NCI-H69 (cell line): ENCODE measurements at regions not wholly inside any gene's neighbourhood (a gene's known extent, or its start where the extent isn't known, plus 50 kb on each side); places are given as distances from the start of the nearest gene placed in this dataset.

Experiments used
- DNase-seq: peaks from one replicate; lab custom pipeline; 2025; lab: John Stamatoyannopoulos, UW

GRCh38 chr7:340979-341694, 51.2 kb downstream of the FOXL3 start:
- no peak for DNase-seq

GRCh38 chr7:341841-342638, 52.1 kb downstream of the FOXL3 start:
- DNase-seq: no peak

GRCh38 chr7:342681-343216, 52.8 kb downstream of the FOXL3 start:
- DNase-seq: no peak

- DNase-seq: no peak
Observed at GRCh38 chr7:343227-343822, 53.4 kb downstream of the FOXL3 start.

- no peak for DNase-seq
Observed at GRCh38 chr7:343864-344607, 54.1 kb downstream of the FOXL3 start.

GRCh38 chr7:344608-344994, 54.6 kb downstream of the FOXL3 start:
- no peak for DNase-seq

GRCh38 chr7:346116-346898, 56.3 kb downstream of the FOXL3 start:
- DNase-seq: no peak

- DNase-seq: no peak
Observed at GRCh38 chr7:347001-347590, 57.1 kb downstream of the FOXL3 start.

- DNase-seq: no peak
Observed at GRCh38 chr7:347644-348479, 57.9 kb downstream of the FOXL3 start.

- no peak for DNase-seq
Observed at GRCh38 chr7:348480-348844, 58.5 kb downstream of the FOXL3 start.

- no peak for DNase-seq
Observed at GRCh38 chr7:348962-349743, 59.2 kb downstream of the FOXL3 start.

GRCh38 chr7:351256-351655, 61.3 kb downstream of the FOXL3 start:
- no peak for DNase-seq

- DNase-seq: no peak
Observed at GRCh38 chr7:351681-352480, 61.9 kb downstream of the FOXL3 start.

- no peak for DNase-seq
Observed at GRCh38 chr7:353746-354325, 63.9 kb downstream of the FOXL3 start.

- no peak for DNase-seq
Observed at GRCh38 chr7:354597-355470, 64.9 kb downstream of the FOXL3 start.

- no peak for DNase-seq
Observed at GRCh38 chr7:355568-355967, 65.6 kb downstream of the FOXL3 start.

- no peak for DNase-seq
Observed at GRCh38 chr7:356087-356486, 66.1 kb downstream of the FOXL3 start.
